Progenitor cell of endocrine pancreas (in vitro differentiated cells): ENCODE measurements at regions not wholly inside any gene's neighbourhood (a gene's known extent, or its start where the extent isn't known, plus 50 kb on each side); places are given as distances from the start of the nearest gene placed in this dataset.

Experiments used
- DNase-seq: peaks from one replicate; pipeline ENCODE4 v3.0.0; 2021; ENCODE audit warnings: low spot score; ENCODE audit not compliant: unreplicated experiment
- H3K27ac Mint-ChIP-seq: 2 replicates; pipeline ENCODE4 v1.8.0; 2021; ENCODE audit warnings: mild to moderate bottlenecking, moderate library complexity, mixed read lengths
- H3K27me3 Mint-ChIP-seq: 2 replicates; pipeline ENCODE4 v1.8.0; 2021; ENCODE audit warnings: mixed read lengths
- H3K36me3 Mint-ChIP-seq: 2 replicates; pipeline ENCODE4 v1.8.0; 2022; ENCODE audit warnings: mixed read lengths; ENCODE audit not compliant: insufficient read depth
- H3K4me1 Mint-ChIP-seq: 2 replicates; pipeline ENCODE4 v1.8.0; 2021; ENCODE audit warnings: low read depth, mixed read lengths
- H3K4me3 Mint-ChIP-seq: 2 replicates; pipeline ENCODE4 v1.8.0; 2021; ENCODE audit warnings: low read depth, mild to moderate bottlenecking, moderate library complexity, mixed read lengths
- H3K9me3 Mint-ChIP-seq: 2 replicates; pipeline ENCODE4 v1.8.0; 2021; ENCODE audit warnings: low read depth, mixed read lengths
- TF ChIP-seq, protein P1 (sequence below): fragments of 200-600 bp; sonication (generic); IDR thresholded peaks from one replicate; pipeline ENCODE4 v1.5.0; 2021; ENCODE audit warnings: antibody characterized with exemption, mild to moderate bottlenecking; ENCODE audit not compliant: unreplicated experiment

- Mint-ChIP-seq H3K9me3 (peaks cover 15% of the 10 kb centered on the region), H3K36me3 (no peaks in the 10 kb centered on the region), H3K27me3 (no peaks in the 10 kb centered on the region), H3K4me1 (no peaks in the 10 kb centered on the region), H3K27ac (no peak overlapping the region), H3K4me3 (no peak overlapping the region)
- no peak for DNase-seq
- TF ChIP-seq, protein P1, sequence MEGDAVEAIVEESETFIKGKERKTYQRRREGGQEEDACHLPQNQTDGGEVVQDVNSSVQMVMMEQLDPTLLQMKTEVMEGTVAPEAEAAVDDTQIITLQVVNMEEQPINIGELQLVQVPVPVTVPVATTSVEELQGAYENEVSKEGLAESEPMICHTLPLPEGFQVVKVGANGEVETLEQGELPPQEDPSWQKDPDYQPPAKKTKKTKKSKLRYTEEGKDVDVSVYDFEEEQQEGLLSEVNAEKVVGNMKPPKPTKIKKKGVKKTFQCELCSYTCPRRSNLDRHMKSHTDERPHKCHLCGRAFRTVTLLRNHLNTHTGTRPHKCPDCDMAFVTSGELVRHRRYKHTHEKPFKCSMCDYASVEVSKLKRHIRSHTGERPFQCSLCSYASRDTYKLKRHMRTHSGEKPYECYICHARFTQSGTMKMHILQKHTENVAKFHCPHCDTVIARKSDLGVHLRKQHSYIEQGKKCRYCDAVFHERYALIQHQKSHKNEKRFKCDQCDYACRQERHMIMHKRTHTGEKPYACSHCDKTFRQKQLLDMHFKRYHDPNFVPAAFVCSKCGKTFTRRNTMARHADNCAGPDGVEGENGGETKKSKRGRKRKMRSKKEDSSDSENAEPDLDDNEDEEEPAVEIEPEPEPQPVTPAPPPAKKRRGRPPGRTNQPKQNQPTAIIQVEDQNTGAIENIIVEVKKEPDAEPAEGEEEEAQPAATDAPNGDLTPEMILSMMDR = no peak
Measured at GRCh38 chr6:120779441-120779840, 554.8 kb downstream of the TBC1D32 start.

DNA sequence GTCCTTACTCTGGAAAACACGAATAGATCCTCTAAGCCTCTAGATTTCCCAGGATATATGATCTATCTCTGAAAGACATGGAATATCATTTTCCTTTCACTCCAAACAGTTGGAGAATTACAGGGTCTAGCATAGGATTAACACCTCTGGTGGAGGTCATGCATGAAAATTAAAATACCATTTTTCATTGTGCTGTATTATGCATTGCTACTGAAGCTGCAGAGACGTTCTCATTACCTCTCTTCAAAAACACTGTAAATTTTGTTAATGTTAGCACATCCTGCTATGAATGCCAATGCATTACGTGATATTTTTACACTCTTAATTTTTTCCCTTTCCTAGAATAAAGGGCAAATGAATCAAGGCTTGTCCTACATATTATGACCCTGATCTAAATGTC is 558.6 kb downstream of the TBC1D32 start:
- Mint-ChIP-seq H3K4me3 (no peak overlapping the region), H3K4me1 (peaks cover 6% of the 10 kb centered on the region), H3K27me3 (no peaks in the 10 kb centered on the region), H3K9me3 (peaks cover 15% of the 10 kb centered on the region), H3K27ac (no peak overlapping the region), H3K36me3 (no peaks in the 10 kb centered on the region)
- TF ChIP-seq, protein P1 = no peak
- no peak for DNase-seq

- Mint-ChIP-seq H3K4me3 (no peak overlapping the region), H3K4me1 (peaks cover 6% of the 10 kb centered on the region), H3K27me3 (no peaks in the 10 kb centered on the region), H3K27ac (no peak overlapping the region), H3K36me3 (no peaks in the 10 kb centered on the region), H3K9me3 (peaks cover 15% of the 10 kb centered on the region)
- DNase-seq = no peak
- TF ChIP-seq, protein P1 = no peak
Measured at GRCh38 chr6:120774275-120774674, 560.0 kb downstream of the TBC1D32 start.

DNA sequence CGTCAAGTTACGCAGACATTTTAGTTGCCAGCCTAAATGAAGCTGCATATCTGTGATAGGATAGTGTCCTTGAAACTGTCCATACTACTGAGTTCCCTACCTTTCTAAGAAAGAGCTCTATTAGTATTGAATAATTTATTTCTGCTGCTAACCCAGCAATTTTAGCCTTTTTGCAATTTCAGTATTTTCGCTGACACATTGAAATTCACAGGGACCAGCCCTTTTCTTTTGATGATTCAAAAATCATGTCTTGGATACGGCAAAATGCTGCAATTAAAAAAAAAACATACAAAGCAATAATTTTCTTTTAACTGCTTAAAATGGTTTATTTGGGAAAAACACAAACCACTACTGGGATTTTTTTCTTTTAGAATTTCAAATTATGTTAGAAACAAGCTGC is 563.3 kb downstream of the TBC1D32 start:
- no peaks in the 10 kb centered on the region for H3K27me3 Mint-ChIP-seq
- no peaks in the 10 kb centered on the region for H3K36me3 Mint-ChIP-seq
- TF ChIP-seq, protein P1 = no peak
- H3K27ac Mint-ChIP-seq = peak overlapping the region; percentile 18
- no peak for DNase-seq
- peaks cover 8% of the 10 kb centered on the region for H3K4me1 Mint-ChIP-seq
- H3K4me3 Mint-ChIP-seq = no peak overlapping the region
- peaks cover 3% of the 10 kb centered on the region for H3K9me3 Mint-ChIP-seq

- peaks cover 2% of the 10 kb centered on the region for H3K4me1 Mint-ChIP-seq
- no peak overlapping the region for H3K27ac Mint-ChIP-seq
- TF ChIP-seq, protein P1 = no peak
- H3K27me3 Mint-ChIP-seq = no peaks in the 10 kb centered on the region
- no peak for DNase-seq
- H3K36me3 Mint-ChIP-seq = no peaks in the 10 kb centered on the region
- peaks cover 3% of the 10 kb centered on the region for H3K9me3 Mint-ChIP-seq
- no peak overlapping the region for H3K4me3 Mint-ChIP-seq
Measured at GRCh38 chr6:120764312-120764711, 570.0 kb downstream of the TBC1D32 start.
